PC-9 (cell line): ENCODE measurements at regions not wholly inside any gene's neighbourhood (a gene's known extent, or its start where the extent isn't known, plus 50 kb on each side); places are given as distances from the start of the nearest gene placed in this dataset.

ENCODE experiments used
- BruUV-seq: library from RNA; stranded (reverse); fragments of 400-500 nt; replicated peaks from 2 replicates; lab custom pipeline; 2021; lab: Mats Ljungman, UMichigan
- CTCF ChIA-PET: fragments of 300-600 bp; sonication (Branson Sonifier 250); formaldehyde crosslinking; loops from one replicate; lab custom pipeline; 2022; ENCODE audit warnings: antibody characterized with exemption; lab: Charles Lee
- POLR2A ChIA-PET: fragments of 300-600 bp; sonication (Branson Sonifier 250); formaldehyde crosslinking; loops from one replicate; lab custom pipeline; 2022; ENCODE audit warnings: antibody characterized with exemption; ENCODE audit not compliant: unreplicated experiment; lab: Charles Lee
- DNase-seq, 2 experiments: peaks; one replicate each; pipeline versions ENCODE4 v3.0.0 to v3.0.0-alpha.2; 2015 to 2022; ENCODE audit warnings: mixed read lengths in 1 of 2
- H2AFZ ChIP-seq: fragments of 200-600 bp; sonication (generic); 2 replicates; pipeline ENCODE4 v1.8.1; 2017; ENCODE audit warnings: antibody characterized with exemption
- H3F3A ChIP-seq: fragments of 200-600 bp; sonication (generic); 2 replicates; pipeline ENCODE4 v1.8.1; 2017; ENCODE audit warnings: antibody characterized with exemption, mild to moderate bottlenecking, low read depth; ENCODE audit not compliant: insufficient read depth
- H3K27ac ChIP-seq: fragments of 200-600 bp; sonication (generic); 2 replicates; pipeline ENCODE4 v1.6.1; 2016; ENCODE audit warnings: mixed run types
- H3K27me3 ChIP-seq: fragments of 200-600 bp; sonication (generic); 2 replicates; pipeline ENCODE4 v1.6.1; 2016; ENCODE audit warnings: low read depth, mixed run types; ENCODE audit not compliant: insufficient read depth
- H3K36me3 ChIP-seq: fragments of 200-600 bp; sonication (generic); 2 replicates; pipeline ENCODE4 v1.6.1; 2016; ENCODE audit warnings: low read depth, mixed run types
- H3K4me1 ChIP-seq: fragments of 200-600 bp; sonication (generic); replicated peaks from 2 replicates; pipeline ENCODE4 v1.6.1; 2016; ENCODE audit warnings: mixed run types; ENCODE audit not compliant: insufficient read depth
- H3K4me2 ChIP-seq: fragments of 200-600 bp; sonication (generic); 2 replicates; pipeline ENCODE4 v1.6.1; 2017; ENCODE audit warnings: mixed run types
- H3K4me3 ChIP-seq: fragments of 200-600 bp; sonication (generic); 2 replicates; pipeline ENCODE4 v1.6.1; 2016; ENCODE audit warnings: mixed run types
- H3K79me2 ChIP-seq: fragments of 200-600 bp; sonication (generic); 2 replicates; pipeline ENCODE4 v1.6.1; 2017; ENCODE audit warnings: low read depth, mixed run types
- H3K9me2 ChIP-seq: fragments of 200-600 bp; sonication (generic); 2 replicates; pipeline ENCODE4 v1.8.1; 2017; ENCODE audit warnings: mild to moderate bottlenecking; ENCODE audit not compliant: insufficient read depth
- H3K9me3 ChIP-seq: fragments of 200-600 bp; sonication (generic); 2 replicates; pipeline ENCODE4 v1.8.1; 2016; ENCODE audit warnings: low read depth; ENCODE audit not compliant: insufficient read depth
- H4K20me1 ChIP-seq: fragments of 200-600 bp; sonication (generic); 2 replicates; pipeline ENCODE4 v1.8.1; 2017; ENCODE audit not compliant: insufficient read depth
- CTCF ChIP-seq: fragments of 200-600 bp; sonication (generic); conservative IDR thresholded peaks from 2 replicates; pipeline ENCODE4 v1.6.1; 2017; ENCODE audit warnings: mixed run types, antibody characterized with exemption, mild to moderate bottlenecking, moderate library complexity
- EZH2 ChIP-seq: fragments of 200-600 bp; sonication (generic); IDR thresholded peaks from 2 replicates; pipeline ENCODE4 v1.8.0; 2017; ENCODE audit warnings: antibody characterized with exemption, low read depth
- intact Hi-C: fragments of 100-400 bp; cut with micrococcal nuclease; formaldehyde crosslinking; loops from one replicate; pipeline ENCODE4 v1.10.0; 2022; ENCODE audit not compliant: unreplicated experiment

GRCh38 chr1:182257369-182258063 is 134.1 kb downstream of the GLUL start:
- TF ChIP-seq CTCF (no peak), EZH2 (no peak)
- H3K4me2 ChIP-seq = no peak overlapping the region
- H3K4me3 ChIP-seq = no peak overlapping the region
- CTCF ChIA-PET = interaction anchor here (0.6 kb wide), 2 partner anchors 23 to 170 kb away, joined by 3 to 4 read pairs; no protein-coding TSS in a partner anchor
- no peak for DNase-seq
- H3K27me3 ChIP-seq = no peaks in the 10 kb centered on the region
- H3K9me3 ChIP-seq = no peaks in the 10 kb centered on the region
- no peaks in the 10 kb centered on the region for H3F3A ChIP-seq
- no peak overlapping the region for H2AFZ ChIP-seq
- H4K20me1 ChIP-seq = no peaks in the 10 kb centered on the region
- no TSS peak for BruUV-seq
- H3K9me2 ChIP-seq = no peaks in the 10 kb centered on the region
- intact Hi-C loops = no loop called here
- POLR2A ChIA-PET = interaction anchor here (0.5 to 0.6 kb wide), 2 partner anchors 52 to 1234 kb away, joined by 3 to 4 read pairs; no protein-coding TSS in a partner anchor
- H3K27ac ChIP-seq = no peak overlapping the region
- H3K79me2 ChIP-seq = no peaks in the 10 kb centered on the region
- H3K4me1 ChIP-seq = peaks cover 13% of the 10 kb centered on the region
- no peaks in the 10 kb centered on the region for H3K36me3 ChIP-seq

- Histone ChIP-seq H4K20me1 (no peaks in the 10 kb centered on the region), H3K27ac (no peak overlapping the region), H3F3A (no peaks in the 10 kb centered on the region), H3K36me3 (no peaks in the 10 kb centered on the region), H3K9me3 (no peaks in the 10 kb centered on the region), H2AFZ (no peak overlapping the region), H3K4me3 (no peak overlapping the region), H3K79me2 (no peaks in the 10 kb centered on the region), H3K9me2 (no peaks in the 10 kb centered on the region), H3K4me1 (peaks cover 13% of the 10 kb centered on the region), H3K27me3 (no peaks in the 10 kb centered on the region), H3K4me2 (no peak overlapping the region)
- CTCF ChIA-PET = interaction anchor here (0.6 kb wide), 2 partner anchors 24 to 169 kb away, joined by 3 to 4 read pairs; no protein-coding TSS in a partner anchor
- TF ChIP-seq EZH2 = no peak
- no peak for TF ChIP-seq CTCF
- POLR2A ChIA-PET = interaction anchor here (0.6 kb wide), 1 partner anchor 52 kb away, joined by 3 read pairs; no protein-coding TSS in a partner anchor
- no peak for DNase-seq
- no TSS peak for BruUV-seq
- intact Hi-C loops = no loop called here
These were observed 134.7 kb downstream of the GLUL start for GRCh38 chr1:182256931-182257330.

- Histone ChIP-seq H3F3A (no peaks in the 10 kb centered on the region), H3K4me2 (no peak overlapping the region), H2AFZ (no peak overlapping the region), H3K4me1 (peaks cover 13% of the 10 kb centered on the region), H3K4me3 (no peak overlapping the region), H3K9me3 (no peaks in the 10 kb centered on the region), H4K20me1 (no peaks in the 10 kb centered on the region), H3K27me3 (no peaks in the 10 kb centered on the region), H3K27ac (no peak overlapping the region), H3K79me2 (no peaks in the 10 kb centered on the region), H3K36me3 (no peaks in the 10 kb centered on the region), H3K9me2 (no peaks in the 10 kb centered on the region)
- BruUV-seq = no TSS peak
- no peak for DNase-seq
- TF ChIP-seq CTCF (no peak), EZH2 (no peak)
- CTCF ChIA-PET = no interaction called here
- intact Hi-C loops = no loop called here
- POLR2A ChIA-PET = no interaction called here
These were observed 136.1 kb downstream of the GLUL start for GRCh38 chr1:182255494-182255893.
